Esophagus muscularis mucosa (tissue), 3 donors: ENCODE measurements at regions not wholly inside any gene's neighbourhood (a gene's known extent, or its start where the extent isn't known, plus 50 kb on each side); places are given as distances from the start of the nearest gene placed in this dataset.

Experiments
- CTCF ChIP-seq, 3 experiments: fragments of 200-600 bp in 2 of 3; fragments of 450-650 bp in 1 of 3; sonication (generic) in 2 of 3; IDR thresholded peaks; one replicate each; pipeline ENCODE4 v1.5.1; 2017 to 2019; ENCODE audit warnings: antibody characterized with exemption in 3 of 3, mild to moderate bottlenecking in 2 of 3, moderate library complexity in 1 of 3
- POLR2A ChIP-seq: fragments of 450-650 bp; IDR thresholded peaks from one replicate; pipeline ENCODE4 v1.6.1; 2017; ENCODE audit warnings: antibody characterized with exemption, moderate library complexity, mild to moderate bottlenecking, low read depth
- POLR2AphosphoS5 ChIP-seq, 2 donors: sonication (generic); formaldehyde crosslinking; IDR thresholded peaks; one replicate each; pipeline ENCODE4 v1.6.1; 2017; ENCODE audit warnings: antibody characterized with exemption in 2 of 2

- TF ChIP-seq CTCF (IDR thresholded peaks at IDR 0.05): no peak
- no peak for TF ChIP-seq POLR2A
- no peak for TF ChIP-seq POLR2AphosphoS5 (IDR thresholded peaks at IDR 0.05)
These were observed 150.7 kb downstream of the CCDC34 start for GRCh38 chr11:27212248-27212780.
